ENCODE measurements at regions not wholly inside any gene's neighbourhood (a gene's known extent, or its start where the extent isn't known, plus 50 kb on each side); places are given as distances from the start of the nearest gene placed in this dataset.
"Not testable (repeated sequence)": the region's sequence is repeated elsewhere in the genome, so short reads cannot be mapped to it uniquely, and the experiment has no call there.

DNA sequence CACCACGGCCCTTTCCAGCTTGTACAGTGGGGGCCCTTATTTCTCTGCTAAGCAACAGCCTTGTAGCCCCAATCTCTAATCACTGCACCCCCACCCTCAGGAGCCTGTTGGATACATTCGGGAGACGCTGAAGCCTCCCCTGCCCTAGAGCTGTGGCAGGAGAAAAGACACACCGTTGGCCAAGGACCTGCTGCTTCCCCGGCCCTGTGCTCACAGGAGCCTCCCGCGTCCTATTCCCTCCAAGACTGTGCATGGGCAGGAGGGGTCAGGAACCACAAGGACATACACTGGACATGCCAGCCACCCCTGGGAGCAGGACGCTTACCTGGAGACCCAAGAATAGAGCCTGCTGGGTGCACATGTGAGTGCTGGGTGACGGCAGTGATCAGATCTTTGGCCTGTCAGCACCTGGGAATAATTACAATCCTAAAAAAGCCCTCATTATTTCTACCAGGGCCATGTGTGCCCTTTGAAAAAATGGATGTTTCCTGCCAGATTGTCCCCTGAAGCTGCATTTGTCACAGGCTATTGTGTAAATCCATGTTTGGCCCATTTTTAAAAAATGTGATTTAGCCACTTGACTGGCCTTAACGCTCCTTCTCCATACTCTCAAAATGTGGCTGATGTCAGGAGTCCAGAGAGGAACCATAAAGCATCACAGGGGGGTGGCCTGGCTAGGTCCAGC is 590.6 kb downstream of the MATN1 start:
- BruUV-seq (replicated peaks): no TSS peak
- CTCF ChIA-PET: no interaction called here
- no peaks in the 10 kb centered on the region for H3K36me3 ChIP-seq (ENCODE audit: control insufficient read depth in 1 of 2, insufficient read depth in 2 of 2, low read length in 2 of 2)
- H3K9ac ChIP-seq (ENCODE audit: low read length): no peak overlapping the region
- no peak overlapping the region for H3K27ac ChIP-seq (ENCODE audit: low read depth, low read length)
- no peaks in the 10 kb centered on the region; the same call in 1 of the 2 replicates for H3K27me3 ChIP-seq (ENCODE audit: insufficient read depth, low read length)
- H3K4me2 ChIP-seq (ENCODE audit: low read length): no peak overlapping the region
- H3K4me3 ChIP-seq (replicated peaks in 1 of 2; ENCODE audit: low read depth in 1 of 2, low read length in 2 of 2): no peak overlapping the region
- no peaks in the 10 kb centered on the region for H3K79me2 ChIP-seq (ENCODE audit: insufficient read depth, low read length)
- no peaks in the 10 kb centered on the region for H4K20me1 ChIP-seq (ENCODE audit: insufficient read depth)
- ATAC-seq (no peak), DNase-seq (ENCODE audit: low read depth, low spot score) (no peak)
- TF ChIP-seq, protein P1, sequence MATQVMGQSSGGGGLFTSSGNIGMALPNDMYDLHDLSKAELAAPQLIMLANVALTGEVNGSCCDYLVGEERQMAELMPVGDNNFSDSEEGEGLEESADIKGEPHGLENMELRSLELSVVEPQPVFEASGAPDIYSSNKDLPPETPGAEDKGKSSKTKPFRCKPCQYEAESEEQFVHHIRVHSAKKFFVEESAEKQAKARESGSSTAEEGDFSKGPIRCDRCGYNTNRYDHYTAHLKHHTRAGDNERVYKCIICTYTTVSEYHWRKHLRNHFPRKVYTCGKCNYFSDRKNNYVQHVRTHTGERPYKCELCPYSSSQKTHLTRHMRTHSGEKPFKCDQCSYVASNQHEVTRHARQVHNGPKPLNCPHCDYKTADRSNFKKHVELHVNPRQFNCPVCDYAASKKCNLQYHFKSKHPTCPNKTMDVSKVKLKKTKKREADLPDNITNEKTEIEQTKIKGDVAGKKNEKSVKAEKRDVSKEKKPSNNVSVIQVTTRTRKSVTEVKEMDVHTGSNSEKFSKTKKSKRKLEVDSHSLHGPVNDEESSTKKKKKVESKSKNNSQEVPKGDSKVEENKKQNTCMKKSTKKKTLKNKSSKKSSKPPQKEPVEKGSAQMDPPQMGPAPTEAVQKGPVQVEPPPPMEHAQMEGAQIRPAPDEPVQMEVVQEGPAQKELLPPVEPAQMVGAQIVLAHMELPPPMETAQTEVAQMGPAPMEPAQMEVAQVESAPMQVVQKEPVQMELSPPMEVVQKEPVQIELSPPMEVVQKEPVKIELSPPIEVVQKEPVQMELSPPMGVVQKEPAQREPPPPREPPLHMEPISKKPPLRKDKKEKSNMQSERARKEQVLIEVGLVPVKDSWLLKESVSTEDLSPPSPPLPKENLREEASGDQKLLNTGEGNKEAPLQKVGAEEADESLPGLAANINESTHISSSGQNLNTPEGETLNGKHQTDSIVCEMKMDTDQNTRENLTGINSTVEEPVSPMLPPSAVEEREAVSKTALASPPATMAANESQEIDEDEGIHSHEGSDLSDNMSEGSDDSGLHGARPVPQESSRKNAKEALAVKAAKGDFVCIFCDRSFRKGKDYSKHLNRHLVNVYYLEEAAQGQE (IDR thresholded peaks at IDR 0.05; ENCODE audit: low read depth): no peak
- no peak for TF ChIP-seq ZNF274 (IDR thresholded peaks at IDR 0.05; ENCODE audit: low read depth, low read length)
- no peak for TF ChIP-seq EZH2 (IDR thresholded peaks at IDR 0.05)
- TF ChIP-seq, protein P2, sequence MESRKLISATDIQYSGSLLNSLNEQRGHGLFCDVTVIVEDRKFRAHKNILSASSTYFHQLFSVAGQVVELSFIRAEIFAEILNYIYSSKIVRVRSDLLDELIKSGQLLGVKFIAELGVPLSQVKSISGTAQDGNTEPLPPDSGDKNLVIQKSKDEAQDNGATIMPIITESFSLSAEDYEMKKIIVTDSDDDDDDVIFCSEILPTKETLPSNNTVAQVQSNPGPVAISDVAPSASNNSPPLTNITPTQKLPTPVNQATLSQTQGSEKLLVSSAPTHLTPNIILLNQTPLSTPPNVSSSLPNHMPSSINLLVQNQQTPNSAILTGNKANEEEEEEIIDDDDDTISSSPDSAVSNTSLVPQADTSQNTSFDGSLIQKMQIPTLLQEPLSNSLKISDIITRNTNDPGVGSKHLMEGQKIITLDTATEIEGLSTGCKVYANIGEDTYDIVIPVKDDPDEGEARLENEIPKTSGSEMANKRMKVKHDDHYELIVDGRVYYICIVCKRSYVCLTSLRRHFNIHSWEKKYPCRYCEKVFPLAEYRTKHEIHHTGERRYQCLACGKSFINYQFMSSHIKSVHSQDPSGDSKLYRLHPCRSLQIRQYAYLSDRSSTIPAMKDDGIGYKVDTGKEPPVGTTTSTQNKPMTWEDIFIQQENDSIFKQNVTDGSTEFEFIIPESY (IDR thresholded peaks at IDR 0.05; ENCODE audit: extremely low read depth, insufficient replicate concordance, low read length): no peak
- no peaks in the 10 kb centered on the region for H3K4me1 ChIP-seq (ENCODE audit: control insufficient read depth in 1 of 2, insufficient read depth in 2 of 2, low read length in 2 of 2)
- RAD21 ChIA-PET (ENCODE audit: low non-redundant PET in 1 of 2, low total read pairs in 2 of 2, uncharacterized antibody in 2 of 2, unreplicated experiment in 2 of 2): no interaction called here
- POLR2A ChIA-PET: no interaction called here
- intact Hi-C loops (cut with micrococcal nuclease): no loop called here
- H2AFZ ChIP-seq (ENCODE audit: low read depth, low read length, poor library complexity, severe bottlenecking): no peak overlapping the region
- no peaks in the 10 kb centered on the region for H3K9me2 ChIP-seq (ENCODE audit: insufficient read depth)
- H3K9me3 ChIP-seq (ENCODE audit: control insufficient read depth in 1 of 2, insufficient read depth in 1 of 2, low read depth in 1 of 2, low read length in 2 of 2): no peaks in the 10 kb centered on the region

DNA sequence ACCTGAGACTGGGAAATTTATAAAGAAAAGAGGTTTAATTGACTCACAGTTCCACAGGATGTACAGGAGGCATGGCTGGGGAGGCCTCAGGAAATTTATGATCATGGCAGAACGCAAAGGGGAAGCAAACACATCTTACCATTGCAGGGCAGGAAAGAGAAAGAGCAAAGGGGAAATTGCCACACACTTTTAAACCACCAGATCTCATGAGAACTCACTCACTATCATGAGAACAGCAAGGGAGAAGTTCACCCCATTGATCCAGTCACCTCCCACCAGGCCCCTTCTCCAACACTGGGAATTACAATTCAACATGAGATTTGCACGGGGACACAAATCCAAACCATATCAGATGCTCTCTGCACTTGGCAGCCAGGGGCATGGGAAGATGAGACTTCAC is 592.8 kb downstream of the MATN1 start:
- H3K4me1 ChIP-seq (ENCODE audit: control insufficient read depth in 1 of 2, insufficient read depth in 2 of 2, low read length in 2 of 2); H2AFZ ChIP-seq (ENCODE audit: low read depth, low read length, poor library complexity, severe bottlenecking); H3K9me3 ChIP-seq (ENCODE audit: control insufficient read depth in 1 of 2, insufficient read depth in 1 of 2, low read depth in 1 of 2, low read length in 2 of 2); BruUV-seq (replicated peaks); H3K27me3 ChIP-seq (ENCODE audit: insufficient read depth, low read length); H4K20me1 ChIP-seq (ENCODE audit: insufficient read depth); intact Hi-C loops (cut with micrococcal nuclease); ATAC-seq; H3K9me2 ChIP-seq (ENCODE audit: insufficient read depth); RAD21 ChIA-PET (ENCODE audit: low non-redundant PET in 1 of 2, low total read pairs in 2 of 2, uncharacterized antibody in 2 of 2, unreplicated experiment in 2 of 2); H3K4me3 ChIP-seq (replicated peaks in 1 of 2; ENCODE audit: low read depth in 1 of 2, low read length in 2 of 2); H3K4me2 ChIP-seq (ENCODE audit: low read length); H3K9ac ChIP-seq (ENCODE audit: low read length); H3K36me3 ChIP-seq (ENCODE audit: control insufficient read depth in 1 of 2, insufficient read depth in 2 of 2, low read length in 2 of 2); CTCF ChIA-PET; H3K79me2 ChIP-seq (ENCODE audit: insufficient read depth, low read length); DNase-seq (ENCODE audit: low read depth, low spot score); H3K27ac ChIP-seq (ENCODE audit: low read depth, low read length); POLR2A ChIA-PET: not testable (repeated sequence)

All from HCT116 (cell line).